ENCODE measurements at regions not wholly inside any gene's neighbourhood (a gene's known extent, or its start where the extent isn't known, plus 50 kb on each side); places are given as distances from the start of the nearest gene placed in this dataset.

DNA sequence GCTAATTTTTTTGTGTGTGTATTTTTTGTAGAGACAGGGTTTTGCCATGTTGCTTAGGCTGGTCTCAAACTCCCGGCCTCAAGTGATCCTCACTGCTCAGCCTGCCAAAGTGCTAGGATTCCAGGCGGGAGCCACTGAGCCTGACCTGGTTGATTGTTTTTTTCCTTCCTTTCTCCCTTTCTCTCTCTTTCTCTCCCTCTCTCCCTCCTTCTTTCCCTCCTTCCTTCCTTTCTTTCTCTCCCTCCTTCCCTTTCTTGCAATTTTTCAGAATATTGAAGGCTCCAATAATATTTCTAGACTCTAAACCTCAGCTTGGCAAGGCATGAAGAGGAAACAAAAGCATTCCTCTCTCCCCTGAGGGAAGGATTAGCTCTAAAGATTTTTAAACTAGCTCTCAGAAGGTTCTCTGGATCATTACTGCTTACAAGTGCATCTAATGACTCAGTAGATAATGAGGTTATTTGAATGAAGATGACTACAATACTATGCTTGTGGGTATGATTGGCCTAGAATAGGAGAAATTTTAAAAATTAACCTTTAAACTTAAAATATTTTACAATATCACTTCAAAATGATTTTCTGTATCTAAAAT lies 68.5 kb upstream of the GADD45A start:
- Mint-ChIP-seq H3K4me1 (ENCODE audit: low read depth) (no peaks in the 10 kb centered on the region), H3K9me3 (no peaks in the 10 kb centered on the region), H3K27ac (no peak overlapping the region), H3K27me3 (ENCODE audit: low read depth) (peaks cover 19% of the 10 kb centered on the region), H3K36me3 (ENCODE audit: low read depth) (no peaks in the 10 kb centered on the region), H3K4me3 (no peak overlapping the region)

DNA sequence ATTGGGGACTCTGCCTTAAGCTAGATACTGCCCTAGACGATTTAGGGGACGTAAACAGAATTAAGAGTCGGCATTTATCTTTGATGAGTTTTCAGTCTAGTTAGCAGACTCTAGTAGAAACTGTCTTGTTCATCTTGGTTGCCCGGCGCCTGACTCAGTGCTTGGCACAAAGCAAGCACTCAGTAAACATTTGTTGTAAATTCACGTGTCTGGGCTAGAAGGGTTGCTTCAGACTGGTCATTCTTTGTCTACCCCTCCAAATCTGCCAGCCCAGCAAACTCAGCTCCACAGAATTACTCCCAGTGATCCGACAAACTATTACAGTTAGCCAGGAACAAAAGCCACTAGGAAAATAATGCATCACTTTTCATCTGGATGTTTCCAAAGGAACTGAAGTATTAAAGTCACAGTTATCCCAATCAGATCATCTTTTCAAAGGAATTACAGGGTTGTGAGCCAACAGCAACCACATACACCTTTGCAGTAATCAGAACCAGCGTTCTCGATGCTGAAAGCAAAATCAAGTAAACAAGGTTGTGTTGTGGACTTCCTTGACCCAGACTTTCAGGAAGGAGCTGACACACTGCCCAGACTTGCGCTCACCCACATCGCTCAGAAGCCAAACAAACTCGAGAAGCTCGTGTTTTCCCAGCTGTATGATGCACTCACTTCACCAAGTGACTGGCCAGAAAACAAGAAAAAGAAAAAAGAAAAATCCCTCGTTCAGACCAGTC lies 66.5 kb upstream of the GADD45A start:
- H3K36me3 Mint-ChIP-seq (ENCODE audit: low read depth) = no peaks in the 10 kb centered on the region
- H3K27me3 Mint-ChIP-seq (ENCODE audit: low read depth) = peaks cover 23% of the 10 kb centered on the region
- H3K4me1 Mint-ChIP-seq (ENCODE audit: low read depth) = no peaks in the 10 kb centered on the region
- H3K27ac Mint-ChIP-seq = no peak overlapping the region
- H3K9me3 Mint-ChIP-seq = no peaks in the 10 kb centered on the region
- H3K4me3 Mint-ChIP-seq = no peak overlapping the region

DNA sequence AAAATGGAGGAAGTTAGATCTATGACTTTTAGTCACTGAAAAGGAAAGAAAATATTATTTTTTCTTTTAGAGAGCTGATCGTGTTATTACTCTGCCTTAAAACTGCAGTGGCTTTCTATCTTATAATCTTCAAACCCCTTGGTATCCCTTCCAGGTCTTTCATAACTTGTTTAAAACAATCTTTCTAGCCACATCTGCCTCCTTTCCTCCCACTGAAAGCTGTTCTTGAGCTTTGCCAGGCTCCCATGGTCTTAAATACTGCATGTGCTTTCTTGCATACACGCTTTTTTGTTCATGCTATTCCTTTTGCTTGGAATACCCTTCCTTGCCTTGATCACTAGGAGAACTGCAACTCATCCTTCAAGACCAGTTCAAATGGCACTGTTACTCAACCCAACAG lies 65.9 kb upstream of the GADD45A start:
- Mint-ChIP-seq H3K4me3 (no peak overlapping the region), H3K4me1 (ENCODE audit: low read depth) (no peaks in the 10 kb centered on the region), H3K36me3 (ENCODE audit: low read depth) (no peaks in the 10 kb centered on the region), H3K27ac (no peak overlapping the region), H3K27me3 (ENCODE audit: low read depth) (peaks cover 23% of the 10 kb centered on the region), H3K9me3 (no peaks in the 10 kb centered on the region)

DNA sequence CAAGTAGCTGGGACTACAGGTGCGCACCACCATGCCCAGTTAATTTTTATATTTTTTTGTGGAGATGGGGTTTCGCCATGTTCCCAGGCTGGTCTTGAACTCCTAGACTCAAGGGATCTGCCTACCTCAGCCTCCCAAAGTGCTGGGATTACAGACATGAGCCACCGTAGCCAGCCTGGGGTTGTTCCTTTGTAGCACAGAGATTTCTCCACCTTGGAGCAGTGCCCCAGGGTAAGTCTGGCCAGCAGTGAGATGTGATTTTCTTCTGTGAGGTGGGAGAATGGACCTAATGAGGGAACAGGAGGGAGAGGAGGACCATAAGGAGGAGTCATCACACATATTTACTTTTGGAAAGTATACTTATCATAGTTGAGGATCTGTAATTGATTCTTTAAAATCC lies 61.1 kb upstream of the GADD45A start:
- H3K27ac Mint-ChIP-seq = no peak overlapping the region
- H3K4me3 Mint-ChIP-seq = no peak overlapping the region
- peaks cover 23% of the 10 kb centered on the region for H3K27me3 Mint-ChIP-seq (ENCODE audit: low read depth)
- H3K4me1 Mint-ChIP-seq (ENCODE audit: low read depth) = no peaks in the 10 kb centered on the region
- H3K36me3 Mint-ChIP-seq (ENCODE audit: low read depth) = peaks cover 2% of the 10 kb centered on the region
- H3K9me3 Mint-ChIP-seq = peaks cover 5% of the 10 kb centered on the region

DNA sequence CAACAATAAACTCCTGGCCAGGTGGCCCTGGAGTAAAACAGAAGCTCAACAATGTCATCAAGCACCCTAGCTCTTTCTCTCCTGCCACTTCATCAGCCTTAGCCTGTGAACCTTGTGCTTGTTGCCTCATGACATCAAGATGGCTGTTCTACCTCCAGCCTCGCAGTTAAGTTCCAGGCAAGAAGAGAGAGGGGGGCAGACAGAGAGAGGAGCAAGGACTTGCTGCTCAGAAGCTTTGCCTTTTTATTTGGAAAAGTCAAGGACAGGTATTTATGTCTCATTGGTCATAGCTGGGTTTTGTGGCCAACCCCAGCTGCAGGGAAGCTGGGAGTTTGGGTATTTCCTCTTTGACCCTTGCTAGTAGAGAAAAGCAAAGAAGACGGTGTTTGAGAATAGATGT lies 60.3 kb upstream of the GADD45A start:
- peaks cover 17% of the 10 kb centered on the region for H3K27me3 Mint-ChIP-seq (ENCODE audit: low read depth)

DNA sequence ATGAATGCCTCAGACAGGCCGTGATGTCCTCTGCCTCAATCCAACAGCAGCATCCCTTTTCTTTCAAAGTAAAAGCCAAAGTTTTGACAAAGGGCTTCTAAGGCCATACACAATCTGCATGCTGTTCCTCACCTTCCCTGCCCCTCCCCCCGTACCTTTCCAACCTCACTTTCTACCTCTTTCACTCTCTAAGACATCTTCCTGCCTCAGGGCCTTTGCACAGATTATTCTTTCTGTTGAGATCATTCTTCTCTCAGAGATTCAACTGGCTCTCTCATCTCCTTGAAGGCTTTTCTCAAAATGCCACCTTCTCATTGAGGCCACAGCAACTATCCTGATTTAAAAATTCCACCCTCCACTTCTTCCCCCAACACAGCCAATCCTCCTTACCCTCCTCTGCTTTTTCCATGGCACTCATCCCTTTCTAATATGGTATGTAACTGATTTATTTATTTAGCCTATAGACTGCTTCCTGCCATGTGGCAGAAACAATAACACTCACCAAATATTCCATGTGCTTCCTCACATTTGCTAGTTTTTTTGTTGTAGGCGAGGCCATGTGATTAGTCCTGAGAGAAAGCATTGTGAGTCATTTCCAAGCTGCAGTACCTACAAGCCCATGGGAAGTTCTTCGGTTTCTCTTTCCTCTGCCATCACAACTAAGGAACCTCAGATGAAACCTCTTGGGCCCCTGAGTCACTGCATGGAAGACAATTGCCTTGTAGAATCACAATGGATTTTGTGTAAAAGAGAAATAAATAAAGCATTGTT lies 58.7 kb upstream of the GADD45A start:
- H3K9me3 Mint-ChIP-seq = peaks cover 5% of the 10 kb centered on the region
- H3K4me1 Mint-ChIP-seq (ENCODE audit: low read depth) = no peaks in the 10 kb centered on the region
- peaks cover 2% of the 10 kb centered on the region for H3K36me3 Mint-ChIP-seq (ENCODE audit: low read depth)
- no peak overlapping the region for H3K4me3 Mint-ChIP-seq
- H3K27ac Mint-ChIP-seq = no peak overlapping the region
- peaks cover 11% of the 10 kb centered on the region for H3K27me3 Mint-ChIP-seq (ENCODE audit: low read depth)

More for the DNA sequence above, 60.3 kb upstream of the GADD45A start:
- no peak overlapping the region for H3K27ac Mint-ChIP-seq
- peaks cover 2% of the 10 kb centered on the region for H3K36me3 Mint-ChIP-seq (ENCODE audit: low read depth)
- no peaks in the 10 kb centered on the region for H3K4me1 Mint-ChIP-seq (ENCODE audit: low read depth)
- H3K9me3 Mint-ChIP-seq = peaks cover 5% of the 10 kb centered on the region
- H3K4me3 Mint-ChIP-seq = no peak overlapping the region

DNA sequence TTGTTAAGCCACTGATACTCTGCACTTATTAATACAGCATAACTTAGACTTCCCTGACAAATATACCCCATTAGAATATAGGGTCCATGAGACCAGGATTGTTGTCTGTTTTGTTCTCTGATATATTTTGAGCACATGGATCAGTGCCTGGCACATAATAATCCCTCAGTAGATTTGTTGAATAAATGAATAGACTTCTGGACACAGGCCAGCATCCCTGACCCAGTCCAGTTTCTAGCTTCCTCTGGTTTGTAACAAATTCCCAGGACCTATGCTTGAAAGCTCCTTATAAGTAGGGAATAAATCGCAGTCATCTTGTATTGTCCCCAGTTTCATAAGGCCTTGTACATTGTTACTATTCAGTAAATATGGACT lies 58.2 kb upstream of the GADD45A start:
- Mint-ChIP-seq H3K36me3 (ENCODE audit: low read depth) (peaks cover 2% of the 10 kb centered on the region), H3K27ac (no peak overlapping the region), H3K27me3 (ENCODE audit: low read depth) (peaks cover 8% of the 10 kb centered on the region), H3K9me3 (peaks cover 5% of the 10 kb centered on the region), H3K4me1 (ENCODE audit: low read depth) (no peaks in the 10 kb centered on the region), H3K4me3 (no peak overlapping the region)

DNA sequence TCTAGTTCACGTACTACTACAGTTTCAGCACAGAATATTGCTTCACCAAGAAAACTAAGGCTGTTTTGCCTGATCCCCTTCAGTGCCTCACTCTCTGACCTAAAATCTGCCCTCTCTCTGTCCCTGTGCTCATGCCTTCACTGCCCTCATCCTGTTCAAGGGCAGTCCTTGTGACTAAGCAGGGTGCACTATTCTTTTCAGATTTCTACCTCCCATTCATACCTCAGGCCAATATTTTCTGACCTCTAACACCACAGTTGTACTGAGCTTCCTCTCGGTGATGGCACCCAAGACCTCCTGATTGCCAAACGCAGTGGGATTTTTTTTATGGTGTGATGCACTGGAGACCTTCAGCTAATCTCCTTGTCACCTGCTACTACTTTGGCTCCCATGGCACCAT lies 57.7 kb upstream of the GADD45A start:
- no peak overlapping the region for H3K4me3 Mint-ChIP-seq
- peaks cover 5% of the 10 kb centered on the region for H3K27me3 Mint-ChIP-seq (ENCODE audit: low read depth)
- peaks cover 2% of the 10 kb centered on the region for H3K36me3 Mint-ChIP-seq (ENCODE audit: low read depth)
- H3K4me1 Mint-ChIP-seq (ENCODE audit: low read depth) = no peaks in the 10 kb centered on the region
- no peak overlapping the region for H3K27ac Mint-ChIP-seq
- H3K9me3 Mint-ChIP-seq = peaks cover 5% of the 10 kb centered on the region

DNA sequence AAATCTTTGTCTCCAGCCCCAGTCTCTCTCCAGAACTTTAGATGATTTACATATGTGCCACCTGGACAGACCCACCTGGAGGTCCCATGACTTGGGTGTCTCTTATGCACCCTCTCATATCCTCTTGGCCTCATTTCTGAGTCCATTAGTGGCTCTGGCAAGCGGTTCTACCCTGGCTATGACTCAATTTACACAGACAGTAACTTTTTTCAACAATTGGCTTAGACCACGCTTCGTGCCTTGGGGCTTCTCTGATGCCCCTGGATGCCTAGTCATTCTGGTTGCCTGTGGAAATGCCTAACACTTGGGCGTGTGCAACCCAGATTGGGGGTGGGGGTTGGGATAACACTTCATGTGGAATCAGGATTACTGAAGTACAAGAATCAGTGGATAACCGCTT lies 57.1 kb upstream of the GADD45A start:
- peaks cover 5% of the 10 kb centered on the region for H3K27me3 Mint-ChIP-seq (ENCODE audit: low read depth)
- H3K4me1 Mint-ChIP-seq (ENCODE audit: low read depth) = no peaks in the 10 kb centered on the region
- no peak overlapping the region for H3K4me3 Mint-ChIP-seq
- H3K27ac Mint-ChIP-seq = no peak overlapping the region
- peaks cover 2% of the 10 kb centered on the region for H3K36me3 Mint-ChIP-seq (ENCODE audit: low read depth)
- H3K9me3 Mint-ChIP-seq = peaks cover 5% of the 10 kb centered on the region

DNA sequence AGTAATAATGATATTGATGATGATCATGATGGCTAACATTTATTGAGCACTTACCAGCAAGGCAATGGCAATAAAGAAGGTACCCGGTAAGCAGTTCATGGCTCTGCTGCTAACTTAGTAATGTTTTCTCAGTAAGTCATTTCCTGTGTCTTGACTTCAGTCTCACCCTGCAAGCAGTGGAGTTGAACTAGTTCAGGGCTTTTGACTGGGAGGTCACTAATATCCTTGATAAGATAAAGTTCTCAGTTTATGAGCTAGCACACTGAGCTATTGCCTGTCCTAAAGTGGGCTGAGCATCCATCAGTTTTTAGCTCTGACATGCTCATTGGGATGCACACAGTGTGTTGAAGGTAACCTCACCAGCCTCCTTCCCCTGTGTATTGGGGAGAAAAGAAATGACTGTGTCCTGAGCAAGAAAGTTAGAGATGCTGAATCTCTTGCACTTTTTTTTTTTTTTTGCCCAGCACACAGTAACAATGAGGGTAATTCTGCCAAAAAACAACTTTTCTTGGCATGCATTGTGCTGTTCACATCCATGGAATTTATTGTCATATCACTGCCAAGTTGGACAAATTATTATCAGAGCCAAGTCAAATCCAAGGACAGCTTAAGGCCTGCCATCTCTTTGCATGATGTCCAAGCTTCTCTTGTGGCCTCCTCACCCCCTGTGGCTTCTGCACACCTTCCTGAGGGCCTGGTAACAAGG lies 55.5 kb upstream of the GADD45A start:
- peaks cover 2% of the 10 kb centered on the region for H3K36me3 Mint-ChIP-seq (ENCODE audit: low read depth)

DNA sequence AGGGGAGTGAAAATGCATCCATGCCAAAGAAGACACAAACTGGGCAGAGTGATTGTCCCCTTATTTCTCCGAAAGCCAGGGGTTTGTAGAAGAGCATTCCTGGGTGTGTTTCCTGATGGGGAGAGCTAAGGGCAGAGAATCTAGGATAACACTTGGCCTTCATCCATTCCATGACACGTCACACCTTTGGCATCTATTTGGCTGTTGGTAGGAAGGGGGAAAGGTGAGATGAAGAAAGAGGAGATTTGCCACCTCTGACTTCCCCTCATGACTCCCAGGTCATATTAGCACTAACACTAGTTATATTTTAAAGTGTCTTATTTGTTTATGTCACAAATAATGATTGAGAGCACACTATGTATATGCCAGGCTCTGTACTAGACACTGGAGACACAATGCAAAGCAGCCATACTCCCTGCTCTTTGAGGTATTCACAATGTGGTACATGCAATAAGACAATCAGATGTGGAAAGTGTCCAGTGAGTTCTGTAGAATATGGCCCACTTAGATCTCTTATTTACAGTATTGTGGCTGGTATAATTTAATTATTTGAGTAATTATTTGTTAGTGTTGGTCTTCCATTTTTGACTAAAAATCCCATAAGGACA lies 54.5 kb upstream of the GADD45A start:
- peaks cover 5% of the 10 kb centered on the region for H3K27me3 Mint-ChIP-seq (ENCODE audit: low read depth)
- peaks cover 5% of the 10 kb centered on the region for H3K4me1 Mint-ChIP-seq (ENCODE audit: low read depth)
- H3K4me3 Mint-ChIP-seq = no peak overlapping the region
- H3K9me3 Mint-ChIP-seq = peaks cover 5% of the 10 kb centered on the region
- H3K27ac Mint-ChIP-seq = no peak overlapping the region
- H3K36me3 Mint-ChIP-seq (ENCODE audit: low read depth) = peaks cover 2% of the 10 kb centered on the region

More for the DNA sequence above, 55.5 kb upstream of the GADD45A start:
- peaks cover 5% of the 10 kb centered on the region for H3K9me3 Mint-ChIP-seq
- no peaks in the 10 kb centered on the region for H3K4me1 Mint-ChIP-seq (ENCODE audit: low read depth)
- peaks cover 5% of the 10 kb centered on the region for H3K27me3 Mint-ChIP-seq (ENCODE audit: low read depth)
- no peak overlapping the region for H3K27ac Mint-ChIP-seq
- no peak overlapping the region for H3K4me3 Mint-ChIP-seq

DNA sequence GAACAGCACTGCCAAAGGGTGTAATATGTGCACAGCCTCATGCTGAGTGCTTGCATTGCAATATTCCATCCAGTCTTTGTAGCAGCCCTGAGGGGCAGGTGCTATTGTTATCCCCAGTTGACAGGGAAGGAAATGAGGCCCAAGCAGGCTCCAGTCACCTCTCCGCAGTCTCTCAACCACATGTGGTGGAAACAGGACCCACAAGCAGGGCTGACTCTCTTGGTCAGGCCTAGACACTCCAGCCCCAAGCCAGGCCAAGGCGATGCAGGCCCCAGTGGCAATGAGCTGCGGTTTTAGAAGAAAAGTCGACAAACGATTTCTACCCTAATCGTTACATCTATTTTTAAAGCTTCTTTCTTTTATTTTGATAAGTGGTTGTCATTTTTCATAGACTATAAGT lies 52.6 kb upstream of the GADD45A start:
- no peaks in the 10 kb centered on the region for H3K27me3 Mint-ChIP-seq (ENCODE audit: low read depth)
- peaks cover 7% of the 10 kb centered on the region for H3K4me1 Mint-ChIP-seq (ENCODE audit: low read depth)
- H3K36me3 Mint-ChIP-seq (ENCODE audit: low read depth) = no peaks in the 10 kb centered on the region
- H3K4me3 Mint-ChIP-seq = no peak overlapping the region
- H3K9me3 Mint-ChIP-seq = no peaks in the 10 kb centered on the region
- no peak overlapping the region for H3K27ac Mint-ChIP-seq

DNA sequence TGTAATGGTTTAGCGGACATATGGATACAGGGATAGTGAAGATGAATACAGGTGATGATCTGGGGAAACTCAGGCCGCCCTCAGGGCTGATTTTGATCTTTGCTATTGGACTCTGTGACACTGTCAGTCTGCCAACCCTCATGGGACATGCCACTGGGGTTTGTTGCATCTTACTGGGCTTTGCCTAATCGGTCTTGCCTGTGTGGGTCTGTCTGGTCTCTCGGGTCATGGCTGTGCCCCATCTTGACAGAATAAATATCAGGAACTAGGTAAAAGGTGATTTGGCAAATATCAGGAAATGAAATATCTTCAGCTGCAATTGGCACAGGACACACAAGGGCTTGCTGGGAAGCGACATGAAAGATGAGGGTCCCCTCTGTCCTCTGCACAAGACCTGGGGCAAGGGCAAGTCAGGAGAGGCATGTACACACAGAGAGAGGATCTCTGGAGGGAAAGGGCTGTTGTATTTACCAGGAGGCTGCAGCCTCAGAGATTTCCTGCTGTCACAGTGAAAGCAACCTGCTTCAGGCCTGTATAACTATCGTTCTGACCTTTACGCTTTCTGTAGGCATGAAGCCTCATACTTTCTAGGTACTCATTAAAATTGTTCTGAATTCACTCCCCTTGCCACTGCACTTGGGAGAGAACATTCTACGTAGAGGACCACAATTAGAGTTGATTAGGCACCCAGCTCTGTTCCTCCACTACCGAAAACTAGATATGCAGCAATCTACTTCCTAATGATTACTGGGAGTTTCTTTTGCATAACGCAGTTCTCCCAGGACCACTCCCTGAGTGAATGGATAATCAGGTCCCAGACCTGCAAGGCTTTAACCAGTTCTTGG lies 52.0 kb upstream of the GADD45A start:
- peaks cover 7% of the 10 kb centered on the region for H3K4me1 Mint-ChIP-seq (ENCODE audit: low read depth)
- H3K27ac Mint-ChIP-seq = no peak overlapping the region
- H3K36me3 Mint-ChIP-seq (ENCODE audit: low read depth) = no peaks in the 10 kb centered on the region
- no peak overlapping the region for H3K4me3 Mint-ChIP-seq
- H3K9me3 Mint-ChIP-seq = no peaks in the 10 kb centered on the region
- no peaks in the 10 kb centered on the region for H3K27me3 Mint-ChIP-seq (ENCODE audit: low read depth)

Measured in T-helper 1 cell treated with Interleukin-12 subunit alpha and Interleukin-12 subunit beta and Interleukin-4 antibody, amounts not matched to agents 30 μg/mL and 1 μg/mL, for 36 hours (primary cell).